HepG2 (cell line): ENCODE measurements at regions not wholly inside any gene's neighbourhood (a gene's known extent, or its start where the extent isn't known, plus 50 kb on each side); places are given as distances from the start of the nearest gene placed in this dataset.

Source experiments
- CREM ChIP-seq, 2 experiments: sonication (generic) in 1 of 2; formaldehyde crosslinking in 1 of 2; IDR thresholded peaks; 2 replicates each; pipeline versions ENCODE4 v1.4.0 to v1.6.1; 2016 to 2020; ENCODE audit warnings: antibody characterized with exemption in 1 of 2, mild to moderate bottlenecking in 1 of 2, missing genetic modification reagents in 1 of 2
- ESRRA ChIP-seq: sonication (generic); formaldehyde crosslinking; IDR thresholded peaks from 2 replicates; pipeline ENCODE4 v1.5.1; 2020; ENCODE audit warnings: mild to moderate bottlenecking, low read depth, missing genetic modification reagents
- JUND ChIP-seq: sonication (generic); formaldehyde crosslinking; IDR thresholded peaks from 2 replicates; pipeline ENCODE4 v1.8.0; 2022; ENCODE audit warnings: mild to moderate bottlenecking, missing genetic modification reagents
- MAFK ChIP-seq, 2 experiments: IDR thresholded peaks in 1 of 2; conservative IDR thresholded peaks in 1 of 2; 2 replicates each; pipeline ENCODE4 v1.6.1; 2011; ENCODE audit warnings: improper control_type of control experiment in 2 of 2, low read length in 2 of 2
- NFKB2 ChIP-seq: sonication (generic); formaldehyde crosslinking; IDR thresholded peaks from 2 replicates; pipeline ENCODE4 v1.4.0; 2020; ENCODE audit warnings: missing genetic modification reagents, borderline replicate concordance
- NR1H2 ChIP-seq: sonication (generic); formaldehyde crosslinking; IDR thresholded peaks from 2 replicates; pipeline ENCODE4 v1.8.1; 2022; ENCODE audit warnings: low read depth, missing genetic modification reagents, borderline replicate concordance
- RAD21 ChIP-seq: fragments of 450-650 bp; formaldehyde crosslinking; IDR thresholded peaks from 2 replicates; pipeline ENCODE4 v1.5.0; 2020; ENCODE audit warnings: mild to moderate bottlenecking
- TBP ChIP-seq: sonication (generic); formaldehyde crosslinking; IDR thresholded peaks from 2 replicates; pipeline ENCODE4 v1.5.0; 2020; ENCODE audit warnings: missing genetic modification reagents
- ZNF124 ChIP-seq: sonication (generic); formaldehyde crosslinking; IDR thresholded peaks from 2 replicates; pipeline ENCODE4 v1.4.0; 2020; ENCODE audit warnings: missing genetic modification reagents
- ZNF451 ChIP-seq: sonication (generic); formaldehyde crosslinking; IDR thresholded peaks from 2 replicates; pipeline ENCODE4 v1.5.0; 2020; ENCODE audit warnings: mild to moderate bottlenecking, missing genetic modification reagents
- TF ChIP-seq, protein P1 (sequence below): sonication (generic); formaldehyde crosslinking; IDR thresholded peaks from 2 replicates; pipeline ENCODE4 v1.8.1; 2022; ENCODE audit warnings: low read depth, mild to moderate bottlenecking, missing genetic modification reagents
- TF ChIP-seq, protein P2 (sequence below): sonication (generic); formaldehyde crosslinking; IDR thresholded peaks from 2 replicates; pipeline ENCODE4 v1.5.0; 2020; ENCODE audit warnings: missing genetic modification reagents
- TF ChIP-seq, protein P3 (sequence below): IDR thresholded peaks from 2 replicates; pipeline ENCODE4 v1.6.1; 2012; ENCODE audit warnings: low read length, improper control_type of control experiment

DNA sequence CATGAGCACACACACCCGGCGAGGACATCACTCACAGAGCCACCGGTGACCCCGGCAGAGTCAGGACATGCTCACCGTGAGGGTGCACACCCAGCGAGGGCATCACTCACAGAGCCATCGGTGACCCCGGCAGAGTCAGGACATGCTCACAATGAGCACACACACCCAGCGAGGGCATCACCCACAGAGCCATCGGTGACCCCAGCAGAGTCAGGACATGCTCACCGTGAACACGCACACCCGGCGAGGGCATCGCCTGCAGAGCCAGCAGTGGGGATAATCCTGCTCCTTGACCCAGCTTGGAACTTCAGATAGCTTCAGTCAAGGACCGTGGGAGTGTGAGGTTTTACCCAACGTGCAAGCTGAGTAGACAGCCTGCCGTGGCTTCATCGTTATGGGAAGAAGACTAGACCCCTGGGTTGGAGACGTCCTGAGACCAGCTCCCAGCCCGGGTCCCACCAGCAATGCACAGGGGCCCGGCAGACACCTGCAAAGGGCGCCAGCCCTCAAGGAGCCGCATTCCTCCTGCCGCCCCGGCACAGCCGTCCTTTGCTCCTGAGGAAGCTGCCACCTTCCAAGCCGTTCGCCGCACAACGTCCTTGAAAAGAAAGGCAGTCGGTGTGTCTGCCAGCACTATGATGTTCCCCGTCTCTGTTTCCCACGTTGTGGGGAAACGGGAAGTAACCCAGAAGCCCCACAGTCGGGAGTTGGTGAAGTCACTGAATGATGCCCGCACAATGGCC lies 192.3 kb downstream of the DLL1 start:
- TF ChIP-seq MAFK (conservative IDR thresholded peaks at IDR 0.05 in 1 of 2, IDR thresholded peaks at IDR 0.05 in 1 of 2; ENCODE audit: low read length in 2 of 2) = no peak
- TF ChIP-seq ZNF124 (CRISPR knock-in tag) = no peak
- TF ChIP-seq, protein P1, sequence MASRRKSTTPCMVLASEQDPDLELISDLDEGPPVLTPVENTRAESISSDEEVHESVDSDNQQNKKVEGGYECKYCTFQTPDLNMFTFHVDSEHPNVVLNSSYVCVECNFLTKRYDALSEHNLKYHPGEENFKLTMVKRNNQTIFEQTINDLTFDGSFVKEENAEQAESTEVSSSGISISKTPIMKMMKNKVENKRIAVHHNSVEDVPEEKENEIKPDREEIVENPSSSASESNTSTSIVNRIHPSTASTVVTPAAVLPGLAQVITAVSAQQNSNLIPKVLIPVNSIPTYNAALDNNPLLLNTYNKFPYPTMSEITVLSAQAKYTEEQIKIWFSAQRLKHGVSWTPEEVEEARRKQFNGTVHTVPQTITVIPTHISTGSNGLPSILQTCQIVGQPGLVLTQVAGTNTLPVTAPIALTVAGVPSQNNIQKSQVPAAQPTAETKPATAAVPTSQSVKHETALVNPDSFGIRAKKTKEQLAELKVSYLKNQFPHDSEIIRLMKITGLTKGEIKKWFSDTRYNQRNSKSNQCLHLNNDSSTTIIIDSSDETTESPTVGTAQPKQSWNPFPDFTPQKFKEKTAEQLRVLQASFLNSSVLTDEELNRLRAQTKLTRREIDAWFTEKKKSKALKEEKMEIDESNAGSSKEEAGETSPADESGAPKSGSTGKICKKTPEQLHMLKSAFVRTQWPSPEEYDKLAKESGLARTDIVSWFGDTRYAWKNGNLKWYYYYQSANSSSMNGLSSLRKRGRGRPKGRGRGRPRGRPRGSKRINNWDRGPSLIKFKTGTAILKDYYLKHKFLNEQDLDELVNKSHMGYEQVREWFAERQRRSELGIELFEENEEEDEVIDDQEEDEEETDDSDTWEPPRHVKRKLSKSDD (CRISPR knock-in tag) = no peak
- TF ChIP-seq TBP (CRISPR knock-in tag) = no peak
- TF ChIP-seq ESRRA (CRISPR knock-in tag) = no peak
- no peak for TF ChIP-seq RAD21 (CRISPR knock-in tag)
- TF ChIP-seq, protein P2, sequence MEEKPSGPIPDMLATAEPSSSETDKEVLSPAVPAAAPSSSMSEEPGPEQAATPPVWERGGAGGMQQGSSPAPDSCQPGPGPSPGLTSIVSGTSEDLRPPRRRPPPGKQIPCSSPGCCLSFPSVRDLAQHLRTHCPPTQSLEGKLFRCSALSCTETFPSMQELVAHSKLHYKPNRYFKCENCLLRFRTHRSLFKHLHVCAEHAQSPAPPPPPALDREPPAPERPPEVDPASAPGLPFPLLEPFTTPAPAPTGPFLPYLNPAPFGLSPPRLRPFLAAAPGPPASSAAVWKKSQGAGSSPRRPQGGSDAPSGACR = no peak
- TF ChIP-seq NFKB2 (CRISPR knock-in tag) = no peak
- TF ChIP-seq CREM (IDR thresholded peaks at IDR 0.05) = no peak
- TF ChIP-seq CREM (CRISPR knock-in tag; IDR thresholded peaks at IDR 0.05) = no peak
- TF ChIP-seq, protein P3, sequence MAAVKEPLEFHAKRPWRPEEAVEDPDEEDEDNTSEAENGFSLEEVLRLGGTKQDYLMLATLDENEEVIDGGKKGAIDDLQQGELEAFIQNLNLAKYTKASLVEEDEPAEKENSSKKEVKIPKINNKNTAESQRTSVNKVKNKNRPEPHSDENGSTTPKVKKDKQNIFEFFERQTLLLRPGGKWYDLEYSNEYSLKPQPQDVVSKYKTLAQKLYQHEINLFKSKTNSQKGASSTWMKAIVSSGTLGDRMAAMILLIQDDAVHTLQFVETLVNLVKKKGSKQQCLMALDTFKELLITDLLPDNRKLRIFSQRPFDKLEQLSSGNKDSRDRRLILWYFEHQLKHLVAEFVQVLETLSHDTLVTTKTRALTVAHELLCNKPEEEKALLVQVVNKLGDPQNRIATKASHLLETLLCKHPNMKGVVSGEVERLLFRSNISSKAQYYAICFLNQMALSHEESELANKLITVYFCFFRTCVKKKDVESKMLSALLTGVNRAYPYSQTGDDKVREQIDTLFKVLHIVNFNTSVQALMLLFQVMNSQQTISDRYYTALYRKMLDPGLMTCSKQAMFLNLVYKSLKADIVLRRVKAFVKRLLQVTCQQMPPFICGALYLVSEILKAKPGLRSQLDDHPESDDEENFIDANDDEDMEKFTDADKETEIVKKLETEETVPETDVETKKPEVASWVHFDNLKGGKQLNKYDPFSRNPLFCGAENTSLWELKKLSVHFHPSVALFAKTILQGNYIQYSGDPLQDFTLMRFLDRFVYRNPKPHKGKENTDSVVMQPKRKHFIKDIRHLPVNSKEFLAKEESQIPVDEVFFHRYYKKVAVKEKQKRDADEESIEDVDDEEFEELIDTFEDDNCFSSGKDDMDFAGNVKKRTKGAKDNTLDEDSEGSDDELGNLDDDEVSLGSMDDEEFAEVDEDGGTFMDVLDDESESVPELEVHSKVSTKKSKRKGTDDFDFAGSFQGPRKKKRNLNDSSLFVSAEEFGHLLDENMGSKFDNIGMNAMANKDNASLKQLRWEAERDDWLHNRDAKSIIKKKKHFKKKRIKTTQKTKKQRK = no peak
- no peak for TF ChIP-seq ZNF451 (CRISPR knock-in tag)
- TF ChIP-seq JUND (CRISPR knock-in tag) = no peak
- TF ChIP-seq NR1H2 (CRISPR knock-in tag) = no peak
